ENCODE measurements at regions not wholly inside any gene's neighbourhood (a gene's known extent, or its start where the extent isn't known, plus 50 kb on each side); places are given as distances from the start of the nearest gene placed in this dataset.
"Not testable (repeated sequence)": the region's sequence is repeated elsewhere in the genome, so short reads cannot be mapped to it uniquely, and the experiment has no call there.

DNA sequence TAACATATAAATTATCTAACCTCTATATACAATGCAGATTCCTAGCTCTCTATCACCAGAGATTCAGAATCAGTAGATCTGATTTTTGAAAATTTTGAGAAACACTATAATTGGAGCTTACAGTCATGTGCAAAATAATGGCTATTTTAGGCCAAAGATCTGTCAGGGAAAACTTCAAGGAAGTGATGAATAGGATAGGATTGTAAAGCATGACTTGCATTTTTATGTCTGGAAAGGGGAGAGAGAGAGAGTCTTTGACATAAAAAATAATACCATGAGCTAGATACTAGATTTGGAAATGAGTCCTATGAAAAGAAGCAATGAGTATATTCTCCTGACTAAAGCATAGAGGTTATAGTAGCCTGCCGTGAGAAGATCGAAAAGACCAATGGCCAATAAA lies 181.1 kb downstream of the SDHAF3 start:
- H3K9me3 ChIP-seq (replicated peaks): no peaks in the 10 kb centered on the region
- intact Hi-C loops (cut with micrococcal nuclease): no loop called here
- H3K27me3 ChIP-seq (ENCODE audit: low read depth): no peaks in the 10 kb centered on the region
- no peak overlapping the region for H3K4me3 ChIP-seq
- H3K27ac ChIP-seq (replicated peaks): no peak overlapping the region
- DNase-seq: no peak
- no peaks in the 10 kb centered on the region for H3K4me1 ChIP-seq
- H3K36me3 ChIP-seq: no peaks in the 10 kb centered on the region
- TF ChIP-seq, protein P1, sequence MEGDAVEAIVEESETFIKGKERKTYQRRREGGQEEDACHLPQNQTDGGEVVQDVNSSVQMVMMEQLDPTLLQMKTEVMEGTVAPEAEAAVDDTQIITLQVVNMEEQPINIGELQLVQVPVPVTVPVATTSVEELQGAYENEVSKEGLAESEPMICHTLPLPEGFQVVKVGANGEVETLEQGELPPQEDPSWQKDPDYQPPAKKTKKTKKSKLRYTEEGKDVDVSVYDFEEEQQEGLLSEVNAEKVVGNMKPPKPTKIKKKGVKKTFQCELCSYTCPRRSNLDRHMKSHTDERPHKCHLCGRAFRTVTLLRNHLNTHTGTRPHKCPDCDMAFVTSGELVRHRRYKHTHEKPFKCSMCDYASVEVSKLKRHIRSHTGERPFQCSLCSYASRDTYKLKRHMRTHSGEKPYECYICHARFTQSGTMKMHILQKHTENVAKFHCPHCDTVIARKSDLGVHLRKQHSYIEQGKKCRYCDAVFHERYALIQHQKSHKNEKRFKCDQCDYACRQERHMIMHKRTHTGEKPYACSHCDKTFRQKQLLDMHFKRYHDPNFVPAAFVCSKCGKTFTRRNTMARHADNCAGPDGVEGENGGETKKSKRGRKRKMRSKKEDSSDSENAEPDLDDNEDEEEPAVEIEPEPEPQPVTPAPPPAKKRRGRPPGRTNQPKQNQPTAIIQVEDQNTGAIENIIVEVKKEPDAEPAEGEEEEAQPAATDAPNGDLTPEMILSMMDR (IDR thresholded peaks at IDR 0.05; ENCODE audit: borderline replicate concordance): no peak

DNA sequence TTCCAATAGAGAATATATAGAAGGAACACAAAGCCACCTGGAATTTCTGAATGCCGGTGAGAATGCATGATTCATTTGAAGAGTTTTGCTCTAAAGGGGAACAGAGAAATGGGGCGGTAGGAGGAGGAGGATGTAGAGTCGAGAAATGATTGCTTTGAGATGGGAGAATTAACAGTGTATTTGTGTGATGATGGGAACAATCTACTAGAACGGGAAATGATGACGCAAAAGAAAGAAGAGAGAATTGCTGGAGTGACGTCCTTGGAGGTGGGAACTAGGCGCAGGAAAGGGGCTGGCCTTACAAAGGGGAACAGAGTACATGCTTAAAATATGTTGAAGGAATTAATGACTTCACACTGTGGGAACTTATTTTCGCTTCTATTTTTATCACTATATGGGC lies 188.1 kb downstream of the SDHAF3 start:
- no peak overlapping the region for H3K4me3 ChIP-seq
- TF ChIP-seq, protein P1 (IDR thresholded peaks at IDR 0.05; ENCODE audit: borderline replicate concordance): no peak
- no peaks in the 10 kb centered on the region for H3K27me3 ChIP-seq (ENCODE audit: low read depth)
- no peaks in the 10 kb centered on the region for H3K36me3 ChIP-seq
- intact Hi-C loops (cut with micrococcal nuclease): no loop called here
- peaks cover 5% of the 10 kb centered on the region for H3K9me3 ChIP-seq (replicated peaks)
- DNase-seq: no peak
- H3K27ac ChIP-seq (replicated peaks): no peak overlapping the region
- H3K4me1 ChIP-seq: no peaks in the 10 kb centered on the region

- intact Hi-C loops (cut with micrococcal nuclease): no loop called here
- Histone ChIP-seq H3K27ac (replicated peaks) (no peak overlapping the region), H3K36me3 (no peaks in the 10 kb centered on the region), H3K9me3 (replicated peaks) (peaks cover 5% of the 10 kb centered on the region), H3K4me3 (no peak overlapping the region), H3K4me1 (no peaks in the 10 kb centered on the region), H3K27me3 (ENCODE audit: low read depth) (no peaks in the 10 kb centered on the region)
- TF ChIP-seq, protein P1 (IDR thresholded peaks at IDR 0.05; ENCODE audit: borderline replicate concordance): no peak
- no peak for DNase-seq
These were observed 190.1 kb downstream of the SDHAF3 start for GRCh38 chr7:97307521-97308108.

- H3K27me3 ChIP-seq (ENCODE audit: low read depth): no peaks in the 10 kb centered on the region
- peaks cover 27% of the 10 kb centered on the region for H3K9me3 ChIP-seq (replicated peaks)
- DNase-seq: no peak
- H3K36me3 ChIP-seq: no peaks in the 10 kb centered on the region
- TF ChIP-seq, protein P1 (IDR thresholded peaks at IDR 0.05; ENCODE audit: borderline replicate concordance): no peak
- no peaks in the 10 kb centered on the region for H3K4me1 ChIP-seq
- H3K27ac ChIP-seq (replicated peaks): no peak overlapping the region
- intact Hi-C loops (cut with micrococcal nuclease): no loop called here
- H3K4me3 ChIP-seq: no peak overlapping the region
These were observed 196.4 kb downstream of the SDHAF3 start for GRCh38 chr7:97313900-97314299.

- Histone ChIP-seq H3K9me3 (replicated peaks) (peaks cover 21% of the 10 kb centered on the region), H3K27ac (replicated peaks) (no peak overlapping the region), H3K4me3 (no peak overlapping the region), H3K4me1 (no peaks in the 10 kb centered on the region), H3K36me3 (no peaks in the 10 kb centered on the region), H3K27me3 (ENCODE audit: low read depth) (no peaks in the 10 kb centered on the region)
- no peak for DNase-seq
- TF ChIP-seq, protein P1 (IDR thresholded peaks at IDR 0.05; ENCODE audit: borderline replicate concordance): no peak
- intact Hi-C loops (cut with micrococcal nuclease): no loop called here
These were observed 200.1 kb downstream of the SDHAF3 start for GRCh38 chr7:97317575-97317974.

DNA sequence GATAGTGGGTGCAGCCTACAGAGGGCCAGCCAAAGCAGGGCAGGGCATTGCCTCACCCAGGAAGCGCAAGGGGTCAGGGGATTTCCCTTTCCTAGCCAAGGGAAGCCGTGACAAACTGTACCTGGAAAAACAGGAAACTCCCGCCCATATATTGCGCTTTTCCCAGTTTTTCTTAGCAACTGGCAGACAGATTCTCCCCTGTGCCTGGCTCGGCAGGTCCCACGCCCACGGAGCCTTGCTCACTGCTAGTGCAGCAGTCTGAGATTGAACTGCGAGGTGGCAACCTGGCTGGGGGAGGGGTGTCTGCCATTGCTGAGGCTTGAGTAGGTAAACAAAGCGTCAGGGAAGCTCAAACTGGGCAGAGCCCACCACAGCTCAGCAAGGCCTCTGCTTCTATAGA lies 212.4 kb downstream of the SDHAF3 start:
- intact Hi-C loops (cut with micrococcal nuclease): not testable (repeated sequence)

More for the DNA sequence above, 212.4 kb downstream of the SDHAF3 start:
- not testable (repeated sequence) for DNase-seq; H3K27ac ChIP-seq (replicated peaks); H3K27me3 ChIP-seq (ENCODE audit: low read depth); H3K36me3 ChIP-seq; H3K4me1 ChIP-seq; H3K4me3 ChIP-seq
- H3K9me3 ChIP-seq (replicated peaks): peaks cover 26% of the 10 kb centered on the region
